ENCODE measurements at regions not wholly inside any gene's neighbourhood (a gene's known extent, or its start where the extent isn't known, plus 50 kb on each side); places are given as distances from the start of the nearest gene placed in this dataset.

DNA sequence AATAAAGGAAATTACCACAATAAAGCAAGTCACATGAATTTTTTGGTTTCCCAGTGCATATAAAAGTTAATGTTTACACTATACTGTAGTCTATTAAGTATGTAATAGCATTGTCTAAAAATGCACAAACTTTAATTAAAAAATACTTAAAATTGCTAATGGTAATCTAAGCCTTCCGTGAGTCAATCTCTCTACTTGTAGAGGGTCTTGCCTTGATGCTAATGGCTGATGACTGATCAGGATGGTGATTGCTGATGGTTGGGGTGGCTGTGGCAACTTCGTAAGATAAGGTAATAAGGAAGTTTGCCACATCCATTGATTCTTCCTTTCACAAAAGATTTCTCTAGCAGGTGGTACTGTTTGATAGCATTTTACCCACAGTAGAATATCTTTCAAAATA, 466.6 kb upstream of the PROX1 start:
- H3K9ac ChIP-seq (ENCODE audit: low read length): no peak overlapping the region
- no peaks in the 10 kb centered on the region for H3K36me3 ChIP-seq (ENCODE audit: insufficient read depth, low read length)
- H3K4me2 ChIP-seq (ENCODE audit: low read length): no peak overlapping the region
- H2AFZ ChIP-seq (ENCODE audit: low read length): no peak overlapping the region
- no peak overlapping the region for H3K4me3 ChIP-seq (ENCODE audit: low read depth, low read length, poor library complexity, severe bottlenecking)
- no peak for TF ChIP-seq EZH2 (IDR thresholded peaks at IDR 0.05; ENCODE audit: borderline replicate concordance, low read length)
- TF ChIP-seq CTCF (IDR thresholded peaks at IDR 0.05; ENCODE audit: low read length): no peak
- no peaks in the 10 kb centered on the region for H3K4me1 ChIP-seq (ENCODE audit: insufficient read depth, low read length, severe bottlenecking)
- H4K20me1 ChIP-seq (ENCODE audit: insufficient read depth, low read length): no peaks in the 10 kb centered on the region
- H3F3A ChIP-seq (ENCODE audit: insufficient read depth, low read length): no peaks in the 10 kb centered on the region
- H3K27ac ChIP-seq (ENCODE audit: low read depth, low read length, poor library complexity, severe bottlenecking): no peak overlapping the region
- no peaks in the 10 kb centered on the region for H3K9me2 ChIP-seq (ENCODE audit: low read depth, low read length)
- no peaks in the 10 kb centered on the region for H3K27me3 ChIP-seq (ENCODE audit: insufficient read depth, low read length)
- H3K79me2 ChIP-seq (ENCODE audit: insufficient read depth, low read length): no peaks in the 10 kb centered on the region
- no peaks in the 10 kb centered on the region for H3K9me3 ChIP-seq (ENCODE audit: low read length)

DNA sequence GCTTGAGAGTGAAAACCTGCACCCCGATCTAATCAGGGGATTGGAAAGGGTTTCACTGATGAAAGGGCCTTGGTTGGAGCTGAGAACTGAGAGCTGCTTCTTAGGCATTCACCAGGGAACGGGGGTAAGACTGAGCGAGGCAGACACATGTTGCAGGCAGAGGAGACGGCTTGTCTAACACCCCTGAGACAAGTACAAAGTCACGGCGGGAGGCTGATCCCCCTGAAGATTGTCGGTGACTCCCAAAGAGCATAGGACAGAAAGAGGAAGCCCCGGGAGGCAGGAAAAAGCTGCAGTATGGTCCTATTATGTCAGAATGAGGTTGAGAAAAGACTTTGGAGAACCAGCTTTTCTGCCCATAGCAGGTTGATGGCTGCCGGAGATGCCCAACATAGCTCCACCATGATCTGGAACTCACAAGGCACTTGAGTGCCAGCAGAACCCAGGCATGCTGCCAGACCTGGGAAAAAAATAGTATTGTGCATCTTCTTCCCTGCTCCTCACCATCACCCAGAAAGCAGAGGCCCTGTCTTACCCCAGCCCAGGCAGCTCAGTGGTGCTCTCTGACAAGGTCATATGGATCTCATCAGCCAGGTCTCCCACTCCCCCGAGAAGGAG, 463.9 kb upstream of the PROX1 start:
- Histone ChIP-seq H3K79me2 (ENCODE audit: insufficient read depth, low read length) (no peaks in the 10 kb centered on the region), H3K4me3 (ENCODE audit: low read depth, low read length, poor library complexity, severe bottlenecking) (no peak overlapping the region), H3K36me3 (ENCODE audit: insufficient read depth, low read length) (no peaks in the 10 kb centered on the region), H2AFZ (ENCODE audit: low read length) (no peak overlapping the region), H3K27me3 (ENCODE audit: insufficient read depth, low read length) (no peaks in the 10 kb centered on the region), H3F3A (ENCODE audit: insufficient read depth, low read length) (no peaks in the 10 kb centered on the region), H3K4me1 (ENCODE audit: insufficient read depth, low read length, severe bottlenecking) (no peaks in the 10 kb centered on the region), H3K9me2 (ENCODE audit: low read depth, low read length) (no peaks in the 10 kb centered on the region), H4K20me1 (ENCODE audit: insufficient read depth, low read length) (no peaks in the 10 kb centered on the region), H3K9ac (ENCODE audit: low read length) (no peak overlapping the region), H3K4me2 (ENCODE audit: low read length) (no peak overlapping the region), H3K9me3 (ENCODE audit: low read length) (no peaks in the 10 kb centered on the region), H3K27ac (ENCODE audit: low read depth, low read length, poor library complexity, severe bottlenecking) (no peak overlapping the region)
- no peak for TF ChIP-seq CTCF (IDR thresholded peaks at IDR 0.05; ENCODE audit: low read length)
- TF ChIP-seq EZH2 (IDR thresholded peaks at IDR 0.05; ENCODE audit: borderline replicate concordance, low read length): no peak

DNA sequence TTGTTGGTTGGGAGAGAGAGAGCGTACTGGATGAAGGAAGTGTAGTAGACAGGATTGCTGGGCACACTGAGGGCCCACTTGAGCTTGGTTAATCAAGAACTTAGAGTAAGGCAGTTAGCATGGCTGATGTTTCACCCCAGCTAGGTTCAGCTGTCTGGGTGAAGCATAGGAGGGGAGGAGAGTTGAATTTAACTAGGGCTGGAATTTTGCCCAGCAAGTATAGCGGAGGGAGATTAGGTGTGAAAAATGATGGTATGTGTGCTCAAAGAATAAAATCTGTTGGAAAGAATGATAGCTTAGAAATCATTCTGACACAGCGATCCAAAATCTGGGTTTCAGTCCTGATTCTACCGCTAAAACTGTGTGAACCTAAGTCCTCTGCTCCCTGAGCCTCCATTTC, 461.5 kb upstream of the PROX1 start:
- H3K4me2 ChIP-seq (ENCODE audit: low read length): no peak overlapping the region
- no peak for TF ChIP-seq EZH2 (IDR thresholded peaks at IDR 0.05; ENCODE audit: borderline replicate concordance, low read length)
- no peak for TF ChIP-seq CTCF (IDR thresholded peaks at IDR 0.05; ENCODE audit: low read length)
- no peaks in the 10 kb centered on the region for H3K9me3 ChIP-seq (ENCODE audit: low read length)
- no peak overlapping the region for H2AFZ ChIP-seq (ENCODE audit: low read length)
- H3K4me3 ChIP-seq (ENCODE audit: low read depth, low read length, poor library complexity, severe bottlenecking): no peak overlapping the region
- H3K36me3 ChIP-seq (ENCODE audit: insufficient read depth, low read length): no peaks in the 10 kb centered on the region
- no peaks in the 10 kb centered on the region for H3K27me3 ChIP-seq (ENCODE audit: insufficient read depth, low read length)
- H3K27ac ChIP-seq (ENCODE audit: low read depth, low read length, poor library complexity, severe bottlenecking): no peak overlapping the region
- H3F3A ChIP-seq (ENCODE audit: insufficient read depth, low read length): no peaks in the 10 kb centered on the region
- no peaks in the 10 kb centered on the region for H3K9me2 ChIP-seq (ENCODE audit: low read depth, low read length)
- no peaks in the 10 kb centered on the region for H3K79me2 ChIP-seq (ENCODE audit: insufficient read depth, low read length)
- no peaks in the 10 kb centered on the region for H4K20me1 ChIP-seq (ENCODE audit: insufficient read depth, low read length)
- no peak overlapping the region for H3K9ac ChIP-seq (ENCODE audit: low read length)
- no peaks in the 10 kb centered on the region for H3K4me1 ChIP-seq (ENCODE audit: insufficient read depth, low read length, severe bottlenecking)

Measured in OCI-LY1 (cell line).